Endodermal cell (in vitro differentiated cells): ENCODE measurements at regions not wholly inside any gene's neighbourhood (a gene's known extent, or its start where the extent isn't known, plus 50 kb on each side); places are given as distances from the start of the nearest gene placed in this dataset.

Source experiments
- DNase-seq: peaks from one replicate; pipeline ENCODE4 v3.0.0-alpha.2; 2017
- H3K27ac ChIP-seq: 2 replicates; pipeline ENCODE4 v1.5.1; 2013; ENCODE audit warnings: mild to moderate bottlenecking, low read depth, low read length, moderate library complexity
- H3K27me3 ChIP-seq: 2 replicates; pipeline ENCODE4 v1.6.1; 2013; ENCODE audit warnings: mild to moderate bottlenecking, low read length, moderate library complexity; ENCODE audit not compliant: insufficient read depth, control insufficient read depth, poor library complexity, severe bottlenecking
- H3K36me3 ChIP-seq: 2 replicates; pipeline ENCODE4 v1.7.0; 2013; ENCODE audit warnings: mild to moderate bottlenecking, low read length, moderate library complexity; ENCODE audit not compliant: control insufficient read depth, insufficient read depth
- H3K4me1 ChIP-seq: one replicate; pipeline ENCODE4 v1.7.0; 2013; ENCODE audit warnings: low read length; ENCODE audit not compliant: control insufficient read depth, insufficient read depth
- H3K4me3 ChIP-seq: 2 replicates; pipeline ENCODE4 v1.5.1; 2013; ENCODE audit warnings: mild to moderate bottlenecking, low read length, moderate library complexity
- H3K9ac ChIP-seq: 2 replicates; pipeline ENCODE4 v1.6.1; 2013; ENCODE audit warnings: mild to moderate bottlenecking, low read length, moderate library complexity; ENCODE audit not compliant: poor library complexity, severe bottlenecking; ENCODE audit errors: extremely low read depth
- H3K9me3 ChIP-seq: 2 replicates; pipeline ENCODE4 v1.6.1; 2013; ENCODE audit warnings: mild to moderate bottlenecking, low read length, moderate library complexity; ENCODE audit not compliant: control insufficient read depth
- H3K27ac Mint-ChIP-seq: 2 replicates; pipeline ENCODE4 v1.8.0; 2020; ENCODE audit warnings: mixed read lengths
- H3K27me3 Mint-ChIP-seq: 2 replicates; pipeline ENCODE4 v1.8.0; 2021; ENCODE audit warnings: mild to moderate bottlenecking, mixed read lengths; ENCODE audit not compliant: insufficient read depth
- H3K36me3 Mint-ChIP-seq: 2 replicates; pipeline ENCODE4 v1.8.0; 2020; ENCODE audit warnings: low read depth, mixed read lengths
- H3K4me1 Mint-ChIP-seq: 2 replicates; pipeline ENCODE4 v1.8.0; 2020; ENCODE audit warnings: mixed read lengths
- H3K4me3 Mint-ChIP-seq: 2 replicates; pipeline ENCODE4 v1.8.0; 2020; ENCODE audit warnings: mild to moderate bottlenecking, moderate library complexity, mixed read lengths
- H3K9me3 Mint-ChIP-seq: 2 replicates; pipeline ENCODE4 v1.8.0; 2020; ENCODE audit warnings: mild to moderate bottlenecking, mixed read lengths
- CTCF ChIP-seq: fragments of 200-600 bp; sonication (generic); conservative IDR thresholded peaks from 2 replicates; pipeline ENCODE4 v1.5.0; 2021; ENCODE audit warnings: antibody characterized with exemption, mild to moderate bottlenecking
- WGBS, 2 experiments: methylation state at CpG; one replicate each; pipeline versions ENCODE4 v1.1.5 to v1.1.7; 2013; ENCODE audit warnings: missing lambda C conversion rate in 2 of 2, mixed read lengths in 1 of 2; ENCODE audit not compliant: insufficient coverage in 1 of 2, insufficient read length in 1 of 2; 5-methylcytosine and 5-hydroxymethylcytosine counted together

GRCh38 chr20:53853111-53853713 is 217.2 kb downstream of the BCAS1 start:
- peaks cover 9% of the 10 kb centered on the region for H3K9me3 Mint-ChIP-seq
- 86 to 88% methylated on average over 1 to 4 of the region's 4 CpGs for WGBS, 2 experiments
- Histone ChIP-seq H3K27me3 (no peaks in the 10 kb centered on the region), H3K4me3 (no peak overlapping the region), H3K36me3 (no peaks in the 10 kb centered on the region), H3K9ac (no peak overlapping the region), H3K9me3 (no peaks in the 10 kb centered on the region), H3K27ac (no peak overlapping the region), H3K4me1 (no peaks in the 10 kb centered on the region)
- H3K4me1 Mint-ChIP-seq = peaks cover 12% of the 10 kb centered on the region
- no peak for DNase-seq
- no peak overlapping the region for H3K4me3 Mint-ChIP-seq
- no peak for TF ChIP-seq CTCF
- H3K27me3 Mint-ChIP-seq = no peaks in the 10 kb centered on the region
- H3K36me3 Mint-ChIP-seq = no peaks in the 10 kb centered on the region
- H3K27ac Mint-ChIP-seq = no peak overlapping the region

GRCh38 chr20:53852691-53853090 is 217.7 kb downstream of the BCAS1 start:
- no peak for TF ChIP-seq CTCF
- Histone ChIP-seq H3K27me3 (no peaks in the 10 kb centered on the region), H3K27ac (no peak overlapping the region), H3K4me3 (no peak overlapping the region), H3K36me3 (no peaks in the 10 kb centered on the region), H3K9me3 (no peaks in the 10 kb centered on the region), H3K9ac (no peak overlapping the region), H3K4me1 (no peaks in the 10 kb centered on the region)
- no peak for DNase-seq
- Mint-ChIP-seq H3K4me3 (no peak overlapping the region), H3K9me3 (peaks cover 9% of the 10 kb centered on the region), H3K4me1 (peaks cover 13% of the 10 kb centered on the region), H3K36me3 (no peaks in the 10 kb centered on the region), H3K27ac (no peak overlapping the region), H3K27me3 (no peaks in the 10 kb centered on the region)
- WGBS, 2 experiments = 94% methylated on average over 5 of the region's 5 CpGs; no CpG with 5 or more reads in 1 of the 2 experiments

- H3K9me3 Mint-ChIP-seq = peaks cover 9% of the 10 kb centered on the region
- H3K27me3 Mint-ChIP-seq = no peaks in the 10 kb centered on the region
- H3K36me3 ChIP-seq = no peaks in the 10 kb centered on the region
- no peaks in the 10 kb centered on the region for H3K36me3 Mint-ChIP-seq
- TF ChIP-seq CTCF = no peak
- no peaks in the 10 kb centered on the region for H3K27me3 ChIP-seq
- no peaks in the 10 kb centered on the region for H3K9me3 ChIP-seq
- H3K4me1 ChIP-seq = no peaks in the 10 kb centered on the region
- peaks cover 16% of the 10 kb centered on the region for H3K4me1 Mint-ChIP-seq
- H3K27ac Mint-ChIP-seq = no peak overlapping the region
- H3K4me3 ChIP-seq = no peak overlapping the region
- no peak overlapping the region for H3K4me3 Mint-ChIP-seq
- WGBS, 2 experiments = 66 to 74% methylated on average over 3 of the region's 3 CpGs
- DNase-seq = no peak
- no peak overlapping the region for H3K27ac ChIP-seq
- H3K9ac ChIP-seq = no peak overlapping the region
These were observed 218.4 kb downstream of the BCAS1 start for GRCh38 chr20:53852014-53852413.
